ENCODE measurements at regions not wholly inside any gene's neighbourhood (a gene's known extent, or its start where the extent isn't known, plus 50 kb on each side); places are given as distances from the start of the nearest gene placed in this dataset.

GRCh38 chr10:30745953-30746352 lies 116.4 kb upstream of the LYZL2 start:
- TF ChIP-seq, protein P1, sequence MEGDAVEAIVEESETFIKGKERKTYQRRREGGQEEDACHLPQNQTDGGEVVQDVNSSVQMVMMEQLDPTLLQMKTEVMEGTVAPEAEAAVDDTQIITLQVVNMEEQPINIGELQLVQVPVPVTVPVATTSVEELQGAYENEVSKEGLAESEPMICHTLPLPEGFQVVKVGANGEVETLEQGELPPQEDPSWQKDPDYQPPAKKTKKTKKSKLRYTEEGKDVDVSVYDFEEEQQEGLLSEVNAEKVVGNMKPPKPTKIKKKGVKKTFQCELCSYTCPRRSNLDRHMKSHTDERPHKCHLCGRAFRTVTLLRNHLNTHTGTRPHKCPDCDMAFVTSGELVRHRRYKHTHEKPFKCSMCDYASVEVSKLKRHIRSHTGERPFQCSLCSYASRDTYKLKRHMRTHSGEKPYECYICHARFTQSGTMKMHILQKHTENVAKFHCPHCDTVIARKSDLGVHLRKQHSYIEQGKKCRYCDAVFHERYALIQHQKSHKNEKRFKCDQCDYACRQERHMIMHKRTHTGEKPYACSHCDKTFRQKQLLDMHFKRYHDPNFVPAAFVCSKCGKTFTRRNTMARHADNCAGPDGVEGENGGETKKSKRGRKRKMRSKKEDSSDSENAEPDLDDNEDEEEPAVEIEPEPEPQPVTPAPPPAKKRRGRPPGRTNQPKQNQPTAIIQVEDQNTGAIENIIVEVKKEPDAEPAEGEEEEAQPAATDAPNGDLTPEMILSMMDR (IDR thresholded peaks at IDR 0.05), result no peak
- TF ChIP-seq POLR2A (IDR thresholded peaks at IDR 0.05), result no peak
